ENCODE measurements at regions not wholly inside any gene's neighbourhood (a gene's known extent, or its start where the extent isn't known, plus 50 kb on each side); places are given as distances from the start of the nearest gene placed in this dataset.
"Not testable (repeated sequence)": the region's sequence is repeated elsewhere in the genome, so short reads cannot be mapped to it uniquely, and the experiment has no call there.

- Histone ChIP-seq H3K9me3 (no peaks in the 10 kb centered on the region), H3K27ac (no peak overlapping the region), H3K27me3 (no peaks in the 10 kb centered on the region), H3K9ac (ENCODE audit: low read depth in 2 of 2, low read length in 2 of 2) (no peak overlapping the region), H3K4me3 (no peak overlapping the region), H3K36me3 (no peaks in the 10 kb centered on the region), H3K4me1 (no peaks in the 10 kb centered on the region)
- intact Hi-C loops (cut with DNase I) = no loop called here
- no peak for DNase-seq
- TF ChIP-seq CTCF (IDR thresholded peaks at IDR 0.05) = no peak
Measured at GRCh38 chr2:103402944-103403343, 641.1 kb downstream of the TMEM182 start.

- H3K36me3 ChIP-seq; H3K9me3 ChIP-seq; intact Hi-C loops (cut with DNase I); H3K4me1 ChIP-seq; H3K27me3 ChIP-seq; H3K4me3 ChIP-seq; H3K27ac ChIP-seq; H3K9ac ChIP-seq (ENCODE audit: low read depth in 2 of 2, low read length in 2 of 2); DNase-seq: not testable (repeated sequence)
Measured at GRCh38 chr2:103403388-103403787, 641.6 kb downstream of the TMEM182 start.

DNA sequence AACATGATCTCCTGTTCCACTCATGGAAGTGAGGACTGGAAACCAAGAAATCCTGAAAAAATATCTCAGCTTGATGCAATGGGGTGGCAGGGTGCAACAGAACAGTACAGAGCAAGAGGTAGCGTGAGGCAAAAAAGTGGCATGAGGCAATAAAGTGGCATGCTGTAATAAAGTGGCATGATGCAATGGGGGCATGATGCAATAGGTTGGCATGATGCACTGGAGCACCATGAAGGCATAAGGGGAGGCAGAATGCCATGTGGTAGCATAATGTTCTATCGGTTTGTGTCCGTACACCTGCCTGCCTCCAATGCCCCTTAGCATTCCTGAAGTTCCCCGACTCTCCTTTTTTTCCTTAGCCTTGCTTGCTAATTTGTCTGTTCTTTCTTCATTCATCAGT lies 648.4 kb downstream of the TMEM182 start:
- no peak for TF ChIP-seq CTCF (IDR thresholded peaks at IDR 0.05)
- H3K27me3 ChIP-seq = no peaks in the 10 kb centered on the region
- no peaks in the 10 kb centered on the region for H3K36me3 ChIP-seq
- no peaks in the 10 kb centered on the region for H3K9me3 ChIP-seq
- no peak overlapping the region for H3K27ac ChIP-seq
- no peaks in the 10 kb centered on the region for H3K4me1 ChIP-seq
- DNase-seq = no peak
- H3K4me3 ChIP-seq = no peak overlapping the region
- no peak overlapping the region for H3K9ac ChIP-seq (ENCODE audit: low read depth in 2 of 2, low read length in 2 of 2)
- intact Hi-C loops (cut with DNase I) = no loop called here

DNA sequence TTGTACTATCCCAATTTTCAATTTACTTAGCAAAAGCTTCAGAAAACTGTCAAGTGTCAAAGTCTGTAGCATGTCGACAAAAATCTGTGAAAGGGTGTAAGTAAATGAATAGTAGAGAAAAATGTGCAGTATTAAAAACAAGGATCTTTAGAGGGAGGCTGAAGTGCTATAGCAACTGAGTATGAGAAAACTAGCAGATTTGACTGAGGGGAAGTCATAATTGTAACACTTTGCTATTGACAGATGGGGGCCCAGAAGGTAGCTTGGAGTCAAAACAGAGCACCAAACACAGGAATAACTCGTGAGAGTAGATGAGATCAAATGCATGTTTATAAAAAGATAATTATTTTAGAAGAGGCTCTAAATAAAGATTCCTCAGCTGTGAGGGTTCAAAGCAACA lies 657.7 kb downstream of the TMEM182 start:
- Histone ChIP-seq H3K9ac (ENCODE audit: low read depth in 2 of 2, low read length in 2 of 2) (no peak overlapping the region), H3K4me3 (no peak overlapping the region), H3K9me3 (no peaks in the 10 kb centered on the region), H3K4me1 (no peaks in the 10 kb centered on the region), H3K27ac (no peak overlapping the region), H3K27me3 (no peaks in the 10 kb centered on the region), H3K36me3 (no peaks in the 10 kb centered on the region)
- TF ChIP-seq CTCF (IDR thresholded peaks at IDR 0.05) = no peak
- intact Hi-C loops (cut with DNase I) = no loop called here
- no peak for DNase-seq

- TF ChIP-seq CTCF (IDR thresholded peaks at IDR 0.05) = no peak
Measured at GRCh38 chr2:103423100-103423499, 661.3 kb downstream of the TMEM182 start.

DNA sequence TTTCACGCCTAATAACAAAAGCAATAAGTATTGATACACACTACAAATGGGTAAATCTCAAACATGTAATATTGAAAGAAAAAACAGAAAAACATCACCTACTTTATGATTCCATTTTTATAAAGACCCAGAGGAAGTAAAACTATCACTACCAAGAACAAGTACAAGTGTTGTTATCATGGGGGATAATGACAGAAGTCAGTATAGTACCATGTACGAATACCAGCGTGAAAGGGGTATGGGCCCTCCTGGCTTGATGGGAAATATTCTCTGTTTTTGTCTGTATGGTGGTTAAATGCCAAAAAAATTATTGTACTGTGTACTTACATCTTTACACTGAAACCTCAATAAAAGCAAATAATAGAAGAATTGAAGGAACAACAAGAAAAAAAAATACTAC lies 665.7 kb downstream of the TMEM182 start:
- no peak for DNase-seq
- Histone ChIP-seq H3K36me3 (no peaks in the 10 kb centered on the region), H3K27ac (no peak overlapping the region), H3K27me3 (no peaks in the 10 kb centered on the region), H3K9me3 (no peaks in the 10 kb centered on the region), H3K9ac (ENCODE audit: low read depth in 2 of 2, low read length in 2 of 2) (no peak overlapping the region), H3K4me1 (no peaks in the 10 kb centered on the region), H3K4me3 (no peak overlapping the region)
- intact Hi-C loops (cut with DNase I) = no loop called here
- TF ChIP-seq CTCF (IDR thresholded peaks at IDR 0.05) = no peak

More at GRCh38 chr2:103423100-103423499, 661.3 kb downstream of the TMEM182 start:
- H3K36me3 ChIP-seq = no peaks in the 10 kb centered on the region
- no peaks in the 10 kb centered on the region for H3K9me3 ChIP-seq
- no peaks in the 10 kb centered on the region for H3K27me3 ChIP-seq
- intact Hi-C loops (cut with DNase I) = no loop called here
- H3K4me3 ChIP-seq = no peak overlapping the region
- H3K9ac ChIP-seq (ENCODE audit: low read depth in 2 of 2, low read length in 2 of 2) = no peak overlapping the region
- DNase-seq = no peak
- H3K4me1 ChIP-seq = no peaks in the 10 kb centered on the region
- H3K27ac ChIP-seq = no peak overlapping the region

All from colonic mucosa (tissue), 4 donors.